Activated CD4-positive, alpha-beta T cell treated with anti-CD3 and anti-CD28 coated beads for 1 hour (primary cell): ENCODE measurements at regions not wholly inside any gene's neighbourhood (a gene's known extent, or its start where the extent isn't known, plus 50 kb on each side); places are given as distances from the start of the nearest gene placed in this dataset.
"Not testable (repeated sequence)": the region's sequence is repeated elsewhere in the genome, so short reads cannot be mapped to it uniquely, and the experiment has no call there.

Source experiments
- DNase-seq: peaks from one replicate; pipeline ENCODE4 v3.0.0-alpha.2; 2020

DNA sequence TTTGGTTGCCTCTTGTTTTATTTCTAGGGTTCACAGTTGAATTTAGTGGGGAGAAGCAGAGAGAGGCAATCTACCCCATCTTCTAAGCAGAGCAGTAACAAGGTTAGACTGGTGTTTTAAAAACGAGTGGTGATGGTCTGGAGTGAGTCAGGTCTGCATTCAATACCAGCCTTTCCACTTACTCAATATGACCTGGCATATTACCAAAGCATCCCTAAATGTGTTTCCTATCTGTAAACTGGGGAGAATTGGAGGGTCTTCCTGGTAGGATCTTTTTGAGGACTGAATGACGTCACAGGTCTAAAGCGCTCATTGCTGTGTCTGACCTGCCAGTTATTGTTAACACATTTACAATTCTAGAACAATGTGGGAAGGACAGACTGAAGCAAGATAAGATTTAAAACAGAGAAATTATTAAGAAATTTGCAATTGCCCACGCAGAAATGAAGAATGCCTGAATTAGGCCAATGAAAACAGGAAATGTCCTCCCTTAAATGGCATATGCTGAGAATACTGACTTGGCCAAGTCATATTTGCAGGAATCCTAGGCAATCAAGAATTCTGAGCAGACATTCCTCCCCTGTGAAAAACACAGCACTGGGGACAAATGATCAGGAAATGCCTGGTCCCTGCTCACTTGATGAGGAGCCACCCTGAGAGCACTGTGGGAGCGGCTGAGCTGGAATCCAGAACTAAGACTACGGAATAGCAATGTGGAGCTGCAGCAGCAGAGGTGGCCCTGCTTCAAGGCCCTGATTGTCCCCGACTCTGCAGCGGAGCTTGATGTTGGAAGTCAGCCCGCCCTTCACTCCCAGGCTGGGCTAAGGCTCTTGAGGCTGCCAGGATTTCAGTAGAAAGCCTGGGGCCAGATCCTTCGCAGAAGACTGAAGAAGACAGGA, 184.5 kb upstream of the CXCL12 start:
- DNase-seq = no peak

- DNase-seq = no peak
Measured at GRCh38 chr10:44571701-44572100, 186.8 kb upstream of the CXCL12 start.

GRCh38 chr10:44572146-44572545, 187.2 kb upstream of the CXCL12 start:
- no peak for DNase-seq

DNA sequence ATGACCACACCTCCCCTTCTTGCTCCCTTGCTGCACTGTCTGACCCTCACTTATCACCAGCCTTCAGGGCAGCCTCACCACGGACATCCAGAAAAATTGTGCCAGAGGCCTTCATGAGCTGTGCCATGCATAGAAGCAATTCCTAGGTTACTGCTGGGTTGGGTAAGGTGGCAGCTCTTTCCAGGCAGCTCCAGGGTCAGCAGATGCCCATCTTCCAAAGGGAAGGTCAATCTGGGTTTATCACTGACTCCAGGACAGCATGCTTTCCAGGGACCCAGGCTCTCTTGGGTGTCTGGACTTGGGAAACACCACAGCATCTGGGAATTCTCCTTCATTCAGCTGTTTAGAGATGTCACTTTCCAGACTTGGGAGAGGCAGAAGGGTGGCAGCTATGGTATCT, 188.9 kb upstream of the CXCL12 start:
- no peak for DNase-seq

- DNase-seq = no peak
Measured at GRCh38 chr10:44574596-44575480, 189.9 kb upstream of the CXCL12 start.

GRCh38 chr10:44575601-44576380, 190.9 kb upstream of the CXCL12 start:
- no peak for DNase-seq

- DNase-seq = no peak
Measured at GRCh38 chr10:44576702-44577191, 191.8 kb upstream of the CXCL12 start.

DNA sequence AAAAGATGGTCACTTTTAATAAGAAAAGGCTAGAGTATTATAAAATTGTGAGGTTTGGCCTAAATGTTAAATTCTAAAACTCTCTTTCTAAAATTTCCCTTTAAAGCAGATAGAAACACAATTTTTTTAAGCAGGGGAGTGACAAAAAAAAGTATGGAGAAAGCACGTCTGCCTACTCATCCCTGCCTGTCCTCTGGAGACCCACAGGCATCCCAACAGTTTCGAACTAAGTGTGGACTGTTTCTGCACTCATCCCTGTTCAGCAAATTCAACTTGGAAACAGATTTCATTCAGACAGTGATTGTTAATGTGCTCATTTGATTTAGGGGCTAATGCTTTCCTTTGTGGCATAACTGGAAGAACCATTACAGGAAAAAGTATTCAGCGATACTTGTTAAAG, 192.6 kb upstream of the CXCL12 start:
- no peak for DNase-seq

GRCh38 chr10:44578271-44578670, 193.4 kb upstream of the CXCL12 start:
- DNase-seq = no peak

GRCh38 chr10:44578963-44579362, 194.1 kb upstream of the CXCL12 start:
- not testable (repeated sequence) for DNase-seq

GRCh38 chr10:44581996-44582395, 197.1 kb upstream of the CXCL12 start:
- DNase-seq = no peak

DNA sequence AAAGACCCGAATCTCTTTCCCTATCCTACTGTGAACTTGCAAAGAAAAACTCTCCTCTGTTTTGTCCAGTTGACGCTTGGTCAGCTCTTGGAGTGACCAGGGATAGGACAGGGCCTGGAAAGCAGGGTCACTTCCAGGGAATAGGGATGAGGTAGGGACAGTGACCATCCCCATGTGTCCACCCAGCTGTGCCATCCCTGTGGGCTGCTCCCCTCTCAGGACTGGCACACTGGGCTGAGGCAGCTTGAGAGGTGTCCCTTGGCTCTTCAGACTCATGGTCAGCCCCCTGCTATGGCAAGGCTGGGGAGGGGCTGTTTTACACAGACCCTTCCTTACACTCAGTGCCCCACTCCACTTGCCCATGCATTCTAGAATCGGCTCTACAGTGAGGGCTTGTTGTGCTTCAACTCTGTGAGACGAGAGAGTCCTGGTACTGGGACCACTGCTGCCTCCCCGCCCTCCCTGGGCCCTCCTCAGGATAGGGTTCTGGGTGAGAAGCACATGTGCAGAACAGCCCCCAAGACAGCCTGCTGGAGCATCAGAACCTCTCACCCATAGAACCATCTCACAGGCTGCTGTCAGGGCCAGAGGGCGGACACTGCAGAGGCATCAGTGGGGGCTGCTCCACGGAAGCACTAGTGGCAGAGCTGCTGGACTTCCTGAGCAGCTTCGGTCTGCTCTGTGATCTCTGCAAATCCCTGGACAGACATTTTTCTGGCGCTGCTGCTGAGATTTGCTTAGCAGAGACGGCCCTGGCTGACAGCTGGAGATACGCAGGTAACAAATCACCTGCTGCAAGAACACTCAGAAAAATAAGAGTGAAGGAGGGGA, 202.8 kb upstream of the CXCL12 start:
- DNase-seq = no peak

- DNase-seq = no peak
Measured at GRCh38 chr10:44589181-44589943, 204.5 kb upstream of the CXCL12 start.

- DNase-seq = no peak
Measured at GRCh38 chr10:44589944-44590449, 205.1 kb upstream of the CXCL12 start.

DNA sequence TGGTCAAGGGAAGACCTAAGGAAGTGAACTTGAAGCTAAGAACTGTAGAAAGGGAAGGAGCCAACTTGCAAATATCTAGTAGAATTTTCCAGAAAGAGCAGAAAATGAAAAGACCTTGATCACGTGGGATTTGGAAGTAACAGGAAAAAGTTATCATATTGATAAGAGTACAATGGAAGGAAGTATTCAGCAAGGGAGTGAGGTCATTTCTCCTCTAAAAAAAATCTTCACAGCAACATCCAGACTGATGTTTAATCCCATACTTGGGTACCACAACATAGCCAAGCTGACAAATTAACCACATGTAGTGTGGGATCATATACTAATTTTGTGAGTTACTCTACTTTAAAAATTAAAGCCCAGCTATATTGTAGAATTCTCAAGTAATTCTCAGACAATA, 207.0 kb upstream of the CXCL12 start:
- DNase-seq = no peak

- no peak for DNase-seq
Measured at GRCh38 chr10:44593952-44594351, 209.1 kb upstream of the CXCL12 start.

- DNase-seq = no peak
Measured at GRCh38 chr10:44607116-44607515, 222.2 kb upstream of the CXCL12 start.

DNA sequence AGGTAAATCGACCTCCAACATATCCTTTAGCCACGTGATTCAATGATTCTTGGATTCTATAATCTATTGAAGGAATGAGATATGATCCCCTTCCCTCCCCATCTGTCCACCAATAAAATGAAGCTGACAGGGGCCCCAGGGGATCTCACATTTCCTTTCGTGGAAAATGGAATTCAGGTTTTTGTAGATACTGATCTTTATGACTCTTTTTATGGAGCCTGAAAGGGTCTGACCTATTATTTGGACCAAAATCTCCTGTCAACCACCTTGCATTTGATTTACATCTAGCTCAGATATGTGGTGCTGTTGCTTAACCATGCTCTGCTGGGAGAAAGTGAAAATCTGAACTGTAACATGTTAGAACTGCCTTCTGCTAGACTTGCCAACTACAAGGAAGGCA, 234.0 kb upstream of the CXCL12 start:
- no peak for DNase-seq

DNA sequence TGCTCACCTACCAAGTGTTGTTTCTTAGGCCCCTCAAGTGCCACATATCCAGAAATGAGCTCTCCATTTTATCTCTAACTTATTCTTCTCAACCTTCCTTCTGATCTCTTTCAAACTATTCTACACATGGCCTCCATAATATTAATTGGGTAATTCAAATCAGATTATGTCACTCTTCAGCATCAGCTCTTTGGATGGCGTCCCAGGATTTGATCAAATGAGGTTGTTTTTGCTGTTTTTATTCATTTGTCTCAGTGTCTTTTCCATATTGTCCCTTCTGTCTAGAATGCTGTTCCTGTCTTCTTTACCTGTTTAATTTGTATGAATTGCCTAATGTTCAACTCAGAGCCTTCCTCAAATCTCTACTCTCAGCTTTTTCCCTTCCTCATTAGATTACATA, 234.6 kb upstream of the CXCL12 start:
- no peak for DNase-seq

DNA sequence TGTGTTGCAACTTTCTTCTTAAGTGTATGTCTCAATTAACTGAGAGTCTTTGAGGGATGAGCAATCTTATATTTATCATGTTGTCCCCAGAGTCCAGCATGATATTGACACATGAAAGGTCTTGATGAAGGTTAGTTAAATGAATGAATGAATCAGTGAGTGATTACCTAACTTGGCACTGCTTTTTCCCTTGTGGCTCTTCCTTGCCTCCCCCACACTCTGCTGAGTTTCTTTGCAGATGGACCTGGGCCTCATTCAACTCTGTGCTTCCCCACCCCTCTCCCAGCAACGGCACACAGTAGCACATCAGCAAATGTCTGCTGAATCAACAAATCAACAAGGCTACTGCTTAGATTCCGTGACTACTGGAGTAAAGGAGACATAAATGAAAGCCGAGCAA, 235.1 kb upstream of the CXCL12 start:
- DNase-seq = no peak
